Thyroid gland (tissue), 4 donors: ENCODE measurements at regions not wholly inside any gene's neighbourhood (a gene's known extent, or its start where the extent isn't known, plus 50 kb on each side); places are given as distances from the start of the nearest gene placed in this dataset.

Experiments used
- DNase-seq, 2 donors: peaks; one replicate each; pipeline ENCODE4 v3.0.0-alpha.2; 2019
- H3K27ac ChIP-seq, 3 donors: fragments of 200-600 bp; sonication (generic); 1 replicate in 2 of 3; 2 replicates in 1 of 3; pipeline ENCODE4 v1.5.1; 2016 to 2019; ENCODE audit warnings: mild to moderate bottlenecking in 1 of 3, moderate library complexity in 1 of 3
- H3K27me3 ChIP-seq: fragments of 200-600 bp; sonication (generic); one replicate; pipeline ENCODE4 v1.5.1; 2019
- H3K36me3 ChIP-seq, 2 donors: fragments of 200-600 bp; sonication (generic); one replicate each; pipeline ENCODE4 v1.5.1; 2016 to 2019
- H3K4me1 ChIP-seq, 2 donors: fragments of 200-600 bp; sonication (generic); one replicate each; pipeline ENCODE4 v1.5.1; 2017 to 2019
- H3K4me3 ChIP-seq, 3 donors: fragments of 200-600 bp; sonication (generic); replicated peaks in 1 of 3; 1 replicate in 2 of 3; 2 replicates in 1 of 3; pipeline ENCODE4 v1.5.1; 2016; ENCODE audit warnings: mild to moderate bottlenecking in 1 of 3
- H3K9me3 ChIP-seq: fragments of 200-600 bp; sonication (generic); one replicate; pipeline ENCODE4 v1.5.1; 2017
- POLR2A ChIP-seq, 2 donors: fragments of 450-650 bp; IDR thresholded peaks; one replicate each; pipeline ENCODE4 v1.6.1; 2017; ENCODE audit warnings: antibody characterized with exemption in 2 of 2, mild to moderate bottlenecking in 2 of 2, moderate library complexity in 1 of 2
- WGBS, 2 donors: methylation state at CpG; one replicate each; pipeline ENCODE4 v1.1.5; 2017; 5-methylcytosine and 5-hydroxymethylcytosine counted together
- intact Hi-C: fragments of 100-400 bp; cut with DNase I; formaldehyde crosslinking; loops from one replicate; pipeline ENCODE4 v1.15.1; 2023
- TF ChIP-seq, protein P1 (sequence below), 6 experiments: fragments of 200-600 bp in 3 of 6; fragments of 450-650 bp in 3 of 6; sonication (generic) in 3 of 6; IDR thresholded peaks; one replicate each; pipeline ENCODE4 v1.5.1; 2016 to 2019; ENCODE audit warnings: antibody characterized with exemption in 6 of 6, mild to moderate bottlenecking in 2 of 6, inconsistent platforms in 1 of 6, moderate library complexity in 1 of 6

DNA sequence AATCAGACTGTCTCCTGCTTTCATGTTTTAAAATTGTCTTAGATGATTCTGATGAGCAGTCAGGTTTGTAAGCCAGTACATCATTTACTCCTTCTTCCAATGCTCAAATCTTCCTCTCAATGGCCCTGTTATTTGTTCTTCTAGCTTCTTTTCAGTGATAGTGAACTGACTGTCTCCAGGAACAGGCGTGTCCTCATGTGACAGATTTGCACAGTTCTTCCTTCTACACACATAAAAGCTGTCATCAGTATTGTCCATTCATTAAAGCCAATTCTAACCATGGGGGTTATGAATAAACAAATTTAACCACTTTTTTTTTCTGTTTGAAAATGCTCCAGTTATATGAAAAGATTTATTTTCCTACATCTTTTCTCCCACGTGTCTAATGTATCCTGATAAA is 308.7 kb upstream of the SORCS1 start:
- no peaks in the 10 kb centered on the region for H3K27me3 ChIP-seq
- DNase-seq: no peak
- TF ChIP-seq, protein P1, sequence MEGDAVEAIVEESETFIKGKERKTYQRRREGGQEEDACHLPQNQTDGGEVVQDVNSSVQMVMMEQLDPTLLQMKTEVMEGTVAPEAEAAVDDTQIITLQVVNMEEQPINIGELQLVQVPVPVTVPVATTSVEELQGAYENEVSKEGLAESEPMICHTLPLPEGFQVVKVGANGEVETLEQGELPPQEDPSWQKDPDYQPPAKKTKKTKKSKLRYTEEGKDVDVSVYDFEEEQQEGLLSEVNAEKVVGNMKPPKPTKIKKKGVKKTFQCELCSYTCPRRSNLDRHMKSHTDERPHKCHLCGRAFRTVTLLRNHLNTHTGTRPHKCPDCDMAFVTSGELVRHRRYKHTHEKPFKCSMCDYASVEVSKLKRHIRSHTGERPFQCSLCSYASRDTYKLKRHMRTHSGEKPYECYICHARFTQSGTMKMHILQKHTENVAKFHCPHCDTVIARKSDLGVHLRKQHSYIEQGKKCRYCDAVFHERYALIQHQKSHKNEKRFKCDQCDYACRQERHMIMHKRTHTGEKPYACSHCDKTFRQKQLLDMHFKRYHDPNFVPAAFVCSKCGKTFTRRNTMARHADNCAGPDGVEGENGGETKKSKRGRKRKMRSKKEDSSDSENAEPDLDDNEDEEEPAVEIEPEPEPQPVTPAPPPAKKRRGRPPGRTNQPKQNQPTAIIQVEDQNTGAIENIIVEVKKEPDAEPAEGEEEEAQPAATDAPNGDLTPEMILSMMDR (IDR thresholded peaks at IDR 0.05): no peak
- TF ChIP-seq POLR2A (IDR thresholded peaks at IDR 0.05): no peak
- intact Hi-C loops: no loop called here
- H3K27ac ChIP-seq: no peak overlapping the region
- no peak overlapping the region for H3K4me3 ChIP-seq
- H3K4me1 ChIP-seq: no peaks in the 10 kb centered on the region
- no peaks in the 10 kb centered on the region for H3K9me3 ChIP-seq
- no peaks in the 10 kb centered on the region for H3K36me3 ChIP-seq
- WGBS, 2 donors: 87 to 89% methylated on average over 2 of the region's 2 CpGs

DNA sequence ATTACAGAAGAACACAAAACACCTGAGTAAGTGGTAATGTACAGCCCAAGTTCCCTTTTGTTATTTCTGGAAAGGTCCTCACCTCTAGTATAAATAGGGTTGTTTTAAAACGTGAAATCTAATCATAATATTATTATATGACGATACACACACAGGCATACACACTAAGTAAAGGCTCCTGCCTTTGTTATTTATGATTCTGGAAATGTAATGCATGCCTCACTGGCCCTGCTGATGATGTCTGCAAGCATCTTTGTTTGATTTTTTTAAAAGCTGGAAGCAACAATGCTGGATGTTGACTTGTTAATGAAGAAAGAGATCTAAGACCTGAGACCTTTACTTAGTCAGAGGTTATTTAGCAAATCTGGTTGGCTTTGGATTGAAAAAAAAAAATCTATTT is 307.4 kb upstream of the SORCS1 start:
- Histone ChIP-seq H3K27ac (no peak overlapping the region), H3K4me3 (no peak overlapping the region), H3K27me3 (no peaks in the 10 kb centered on the region), H3K9me3 (no peaks in the 10 kb centered on the region), H3K36me3 (no peaks in the 10 kb centered on the region), H3K4me1 (no peaks in the 10 kb centered on the region)
- no peak for TF ChIP-seq POLR2A (IDR thresholded peaks at IDR 0.05)
- TF ChIP-seq, protein P1 (IDR thresholded peaks at IDR 0.05): no peak
- 67 to 71% methylated on average over 2 of the region's 2 CpGs for WGBS, 2 donors
- intact Hi-C loops: no loop called here
- DNase-seq: no peak

DNA sequence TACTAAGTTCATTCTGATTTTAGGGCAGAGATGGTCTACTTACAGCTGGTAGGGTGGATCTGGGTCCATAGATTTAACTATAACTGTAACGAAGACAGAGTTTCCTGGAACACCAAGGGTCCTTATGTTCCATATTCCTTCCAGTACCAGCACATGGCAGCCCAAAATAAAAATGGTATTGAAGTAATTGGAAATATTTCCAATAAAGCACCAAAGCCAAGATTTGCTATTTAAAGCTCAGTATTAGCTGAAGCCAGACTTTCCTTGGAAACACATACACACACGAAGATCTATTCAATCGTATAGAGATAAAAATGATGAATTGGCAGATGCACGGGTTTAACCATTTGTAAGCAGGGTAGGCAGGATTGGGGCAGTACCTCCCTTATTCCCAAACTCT is 289.1 kb upstream of the SORCS1 start:
- TF ChIP-seq, protein P1 (IDR thresholded peaks at IDR 0.05): no peak
- TF ChIP-seq POLR2A (IDR thresholded peaks at IDR 0.05): no peak
- intact Hi-C loops: no loop called here
- DNase-seq: no peak

DNA sequence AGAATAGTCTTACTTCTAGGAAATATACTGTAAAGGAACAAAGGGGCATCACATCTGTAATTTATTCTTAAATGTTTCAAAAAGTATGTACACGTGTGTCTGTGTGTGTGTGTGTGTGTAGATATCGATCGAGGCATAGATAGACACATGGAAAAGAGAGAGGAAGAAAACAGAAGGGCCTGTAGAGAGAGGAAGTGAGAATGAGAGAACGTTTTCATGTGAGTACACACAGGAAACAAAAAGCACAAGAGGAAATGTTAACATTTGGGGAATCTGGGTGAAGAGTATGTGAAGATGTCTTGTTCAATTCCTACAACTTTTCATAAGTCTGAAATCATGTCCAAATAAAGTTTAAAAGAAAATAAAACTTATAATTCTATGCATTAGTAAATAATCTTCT is 286.5 kb upstream of the SORCS1 start:
- H3K36me3 ChIP-seq: no peaks in the 10 kb centered on the region
- no peaks in the 10 kb centered on the region for H3K27me3 ChIP-seq
- TF ChIP-seq, protein P1 (IDR thresholded peaks at IDR 0.05): no peak
- TF ChIP-seq POLR2A (IDR thresholded peaks at IDR 0.05): no peak
- WGBS, 2 donors: 67 to 69% methylated on average over 4 of the region's 4 CpGs
- intact Hi-C loops: no loop called here
- DNase-seq: no peak
- H3K27ac ChIP-seq: no peak overlapping the region
- no peak overlapping the region for H3K4me3 ChIP-seq
- H3K9me3 ChIP-seq: no peaks in the 10 kb centered on the region
- H3K4me1 ChIP-seq: no peaks in the 10 kb centered on the region

More for the DNA sequence above, 289.1 kb upstream of the SORCS1 start:
- WGBS, 2 donors: 85 to 88% methylated on average over 4 of the region's 4 CpGs
- Histone ChIP-seq H3K36me3 (no peaks in the 10 kb centered on the region), H3K4me3 (no peak overlapping the region), H3K4me1 (no peaks in the 10 kb centered on the region), H3K27me3 (no peaks in the 10 kb centered on the region), H3K9me3 (no peaks in the 10 kb centered on the region), H3K27ac (no peak overlapping the region)

DNA sequence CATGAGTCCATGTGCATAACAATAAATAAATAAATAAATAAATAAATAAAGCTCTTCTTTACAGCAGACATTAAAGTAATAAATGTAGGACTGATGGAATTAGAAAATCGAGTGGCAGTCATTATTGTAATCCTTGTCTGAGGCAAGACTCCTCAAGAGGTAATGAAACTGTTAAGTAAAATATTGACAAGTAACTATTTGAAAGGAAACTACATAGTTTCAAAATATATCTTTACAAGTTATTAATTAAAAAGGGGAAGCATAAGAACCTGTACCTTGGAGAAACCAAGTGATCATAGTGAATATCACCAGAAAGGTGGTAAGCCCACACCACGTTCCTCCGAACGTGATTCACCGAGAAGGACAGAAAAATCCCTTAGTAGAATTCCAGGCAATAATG is 285.6 kb upstream of the SORCS1 start:
- Histone ChIP-seq H3K4me3 (no peak overlapping the region), H3K36me3 (no peaks in the 10 kb centered on the region)

More for the DNA sequence above, 285.6 kb upstream of the SORCS1 start:
- H3K27ac ChIP-seq: no peak overlapping the region
- intact Hi-C loops: no loop called here
- 93 to 94% methylated on average over 5 of the region's 5 CpGs for WGBS, 2 donors
- H3K4me1 ChIP-seq: no peaks in the 10 kb centered on the region
- TF ChIP-seq POLR2A (IDR thresholded peaks at IDR 0.05): no peak
- TF ChIP-seq, protein P1 (IDR thresholded peaks at IDR 0.05): no peak
- H3K9me3 ChIP-seq: no peaks in the 10 kb centered on the region
- no peak for DNase-seq
- no peaks in the 10 kb centered on the region for H3K27me3 ChIP-seq
